Loucy (cell line): ENCODE measurements at regions not wholly inside any gene's neighbourhood (a gene's known extent, or its start where the extent isn't known, plus 50 kb on each side); places are given as distances from the start of the nearest gene placed in this dataset.

ENCODE experiments used
- H2AFZ ChIP-seq: fragments of 200-600 bp; sonication (generic); 2 replicates; pipeline ENCODE4 v1.6.0; 2016; ENCODE audit warnings: antibody characterized with exemption, mild to moderate bottlenecking, low read length, moderate library complexity
- H3F3A ChIP-seq: fragments of 200-600 bp; 2 replicates; pipeline ENCODE4 v1.6.0; 2016; ENCODE audit warnings: antibody characterized with exemption, low read depth, mild to moderate bottlenecking
- H3K27me3 ChIP-seq: fragments of 200-600 bp; sonication (generic); 2 replicates; pipeline ENCODE4 v1.6.1; 2014; ENCODE audit warnings: low read length, mild to moderate bottlenecking; ENCODE audit not compliant: insufficient read depth, poor library complexity, severe bottlenecking
- H3K36me3 ChIP-seq: fragments of 200-600 bp; sonication (generic); 2 replicates; pipeline ENCODE4 v1.6.1; 2016; ENCODE audit warnings: low read length; ENCODE audit not compliant: insufficient read depth
- H3K4me1 ChIP-seq: fragments of 200-600 bp; sonication (generic); 2 replicates; pipeline ENCODE4 v1.5.1; 2014; ENCODE audit warnings: low read length, mild to moderate bottlenecking; ENCODE audit not compliant: insufficient read depth, poor library complexity, severe bottlenecking
- H3K4me2 ChIP-seq: fragments of 200-600 bp; sonication (generic); 2 replicates; pipeline ENCODE4 v1.6.0; 2014; ENCODE audit warnings: antibody characterized with exemption, low read length, low read depth, mild to moderate bottlenecking; ENCODE audit not compliant: poor library complexity, severe bottlenecking
- H3K4me3 ChIP-seq: fragments of 200-600 bp; sonication (generic); 2 replicates; pipeline ENCODE4 v1.5.1; 2014; ENCODE audit warnings: low read length, mild to moderate bottlenecking, mixed read lengths; ENCODE audit not compliant: poor library complexity, severe bottlenecking
- H3K79me2 ChIP-seq: fragments of 200-600 bp; sonication (generic); 2 replicates; pipeline ENCODE4 v1.6.1; 2014; ENCODE audit warnings: low read length; ENCODE audit not compliant: insufficient read depth
- H3K9ac ChIP-seq: fragments of 200-600 bp; sonication (generic); 2 replicates; pipeline ENCODE4 v1.6.0; 2014; ENCODE audit warnings: mild to moderate bottlenecking, low read depth, low read length, moderate library complexity; ENCODE audit not compliant: poor library complexity, severe bottlenecking
- H3K9me2 ChIP-seq: fragments of 200-600 bp; sonication (generic); replicated peaks from 2 replicates; pipeline ENCODE4 v1.6.1; 2016; ENCODE audit warnings: low read depth, low read length, mixed read lengths
- H3K9me3 ChIP-seq: fragments of 200-600 bp; sonication (generic); 2 replicates; pipeline ENCODE4 v1.6.1; 2014; ENCODE audit warnings: mild to moderate bottlenecking, antibody characterized with exemption, low read length, low read depth; ENCODE audit not compliant: insufficient read depth
- H4K20me1 ChIP-seq: fragments of 200-600 bp; sonication (generic); 2 replicates; pipeline ENCODE4 v1.6.0; 2014; ENCODE audit warnings: antibody characterized with exemption, low read length, mild to moderate bottlenecking; ENCODE audit not compliant: insufficient read depth, poor library complexity, severe bottlenecking
- EZH2phosphoT487 ChIP-seq: fragments of 200-600 bp; IDR thresholded peaks from 2 replicates; pipeline ENCODE4 v1.6.1; 2018; ENCODE audit warnings: antibody characterized with exemption, mild to moderate bottlenecking, moderate library complexity, borderline replicate concordance
- TF ChIP-seq, protein P1 (sequence below): fragments of 200-600 bp; sonication (generic); conservative IDR thresholded peaks from 2 replicates; pipeline ENCODE4 v1.5.1; 2014; ENCODE audit warnings: mild to moderate bottlenecking, antibody characterized with exemption, low read length

DNA sequence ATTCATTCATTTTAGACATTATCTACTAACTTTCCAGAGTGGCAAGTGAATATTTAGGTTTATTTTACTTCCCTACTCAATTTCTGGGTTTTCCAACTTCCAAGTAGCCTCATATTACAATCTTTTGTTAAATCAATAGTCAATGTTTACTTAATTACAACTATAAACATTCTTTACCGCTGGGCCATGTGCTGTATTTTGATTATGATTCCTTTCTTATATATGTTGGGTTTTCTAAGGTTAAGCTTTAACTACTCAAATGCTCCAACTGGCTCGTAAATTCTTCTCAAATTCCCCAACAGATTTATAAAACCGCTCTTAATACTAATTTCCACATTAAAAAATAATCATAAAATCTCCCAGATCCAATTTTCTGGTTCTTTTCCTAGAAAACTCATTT, 110.1 kb upstream of the ABCA1 start:
- H3K4me1 ChIP-seq, result no peaks in the 10 kb centered on the region
- no peaks in the 10 kb centered on the region for H3K79me2 ChIP-seq
- H3K9ac ChIP-seq, result no peak overlapping the region
- H3K4me3 ChIP-seq, result no peak overlapping the region
- peaks cover 8% of the 10 kb centered on the region for H3K9me3 ChIP-seq
- H3K36me3 ChIP-seq, result no peaks in the 10 kb centered on the region
- TF ChIP-seq, protein P1, sequence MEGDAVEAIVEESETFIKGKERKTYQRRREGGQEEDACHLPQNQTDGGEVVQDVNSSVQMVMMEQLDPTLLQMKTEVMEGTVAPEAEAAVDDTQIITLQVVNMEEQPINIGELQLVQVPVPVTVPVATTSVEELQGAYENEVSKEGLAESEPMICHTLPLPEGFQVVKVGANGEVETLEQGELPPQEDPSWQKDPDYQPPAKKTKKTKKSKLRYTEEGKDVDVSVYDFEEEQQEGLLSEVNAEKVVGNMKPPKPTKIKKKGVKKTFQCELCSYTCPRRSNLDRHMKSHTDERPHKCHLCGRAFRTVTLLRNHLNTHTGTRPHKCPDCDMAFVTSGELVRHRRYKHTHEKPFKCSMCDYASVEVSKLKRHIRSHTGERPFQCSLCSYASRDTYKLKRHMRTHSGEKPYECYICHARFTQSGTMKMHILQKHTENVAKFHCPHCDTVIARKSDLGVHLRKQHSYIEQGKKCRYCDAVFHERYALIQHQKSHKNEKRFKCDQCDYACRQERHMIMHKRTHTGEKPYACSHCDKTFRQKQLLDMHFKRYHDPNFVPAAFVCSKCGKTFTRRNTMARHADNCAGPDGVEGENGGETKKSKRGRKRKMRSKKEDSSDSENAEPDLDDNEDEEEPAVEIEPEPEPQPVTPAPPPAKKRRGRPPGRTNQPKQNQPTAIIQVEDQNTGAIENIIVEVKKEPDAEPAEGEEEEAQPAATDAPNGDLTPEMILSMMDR, result no peak
- TF ChIP-seq EZH2phosphoT487, result no peak
- H3K27me3 ChIP-seq, result no peaks in the 10 kb centered on the region
- H3F3A ChIP-seq, result no peaks in the 10 kb centered on the region
- no peaks in the 10 kb centered on the region for H4K20me1 ChIP-seq
- H3K9me2 ChIP-seq, result no peaks in the 10 kb centered on the region
- H3K4me2 ChIP-seq, result no peak overlapping the region
- H2AFZ ChIP-seq, result no peak overlapping the region

DNA sequence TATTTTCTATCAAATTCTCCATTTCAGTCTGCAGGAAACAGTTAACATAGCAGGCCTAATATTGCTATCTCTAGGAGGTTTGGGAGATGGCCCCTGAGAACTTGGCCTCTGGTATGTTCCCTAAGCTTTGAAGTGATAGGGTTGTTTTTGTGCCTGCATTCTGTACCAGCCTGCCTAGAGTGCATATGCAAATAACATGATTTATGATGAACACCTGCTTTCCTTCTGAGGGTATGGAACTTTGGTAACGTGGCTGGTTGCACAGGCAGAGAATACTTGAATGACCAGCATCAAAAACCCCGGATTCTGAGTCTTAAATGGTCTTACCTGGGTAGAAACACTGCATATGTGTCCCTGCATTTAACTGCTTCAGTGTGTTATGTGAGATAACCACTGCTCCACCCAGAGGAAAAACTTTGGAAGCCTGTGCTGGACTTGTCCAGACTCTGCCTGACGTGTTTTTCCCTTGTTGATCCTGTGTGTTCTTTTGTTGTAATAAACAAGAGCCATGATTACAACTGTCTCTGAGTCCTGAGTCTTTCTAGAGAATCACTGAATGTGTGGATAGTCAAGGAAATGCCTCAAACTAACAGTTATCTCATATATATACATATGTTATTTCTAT, 111.3 kb upstream of the ABCA1 start:
- no peaks in the 10 kb centered on the region for H3F3A ChIP-seq

GRCh38 chr9:105043370-105043936, 115.5 kb upstream of the ABCA1 start:
- Histone ChIP-seq H3K36me3 (no peaks in the 10 kb centered on the region), H4K20me1 (no peaks in the 10 kb centered on the region), H3F3A (no peaks in the 10 kb centered on the region), H3K9me3 (no peaks in the 10 kb centered on the region), H3K79me2 (no peaks in the 10 kb centered on the region), H3K4me3 (no peak overlapping the region), H3K9me2 (no peaks in the 10 kb centered on the region), H2AFZ (no peak overlapping the region), H3K4me2 (no peak overlapping the region), H3K4me1 (no peaks in the 10 kb centered on the region), H3K9ac (no peak overlapping the region), H3K27me3 (no peaks in the 10 kb centered on the region)
- no peak for TF ChIP-seq EZH2phosphoT487
- TF ChIP-seq, protein P1, result no peak

More for the DNA sequence above, 111.3 kb upstream of the ABCA1 start:
- H3K4me3 ChIP-seq, result no peak overlapping the region
- H3K36me3 ChIP-seq, result no peaks in the 10 kb centered on the region
- no peaks in the 10 kb centered on the region for H3K9me2 ChIP-seq
- H3K9ac ChIP-seq, result no peak overlapping the region
- no peaks in the 10 kb centered on the region for H3K9me3 ChIP-seq
- no peak overlapping the region for H3K4me2 ChIP-seq
- TF ChIP-seq EZH2phosphoT487, result no peak
- TF ChIP-seq, protein P1, result no peak
- no peaks in the 10 kb centered on the region for H3K27me3 ChIP-seq
- no peaks in the 10 kb centered on the region for H3K4me1 ChIP-seq
- no peaks in the 10 kb centered on the region for H3K79me2 ChIP-seq
- no peaks in the 10 kb centered on the region for H4K20me1 ChIP-seq
- H2AFZ ChIP-seq, result no peak overlapping the region
